ENCODE measurements at regions not wholly inside any gene's neighbourhood (a gene's known extent, or its start where the extent isn't known, plus 50 kb on each side); places are given as distances from the start of the nearest gene placed in this dataset.

GRCh38 chr2:164066095-164066494 lies 330.3 kb upstream of the FIGN start:
- in situ Hi-C loops (cut with HindIII; ENCODE audit: low pct_unique_long_range_greater_than_20kb, low sequenced_read_pairs): no loop called here
- DNase-seq (ENCODE audit: low read depth): no peak

GRCh38 chr2:164065038-164065437 lies 329.2 kb upstream of the FIGN start:
- DNase-seq (ENCODE audit: low read depth): no peak
- in situ Hi-C loops (cut with HindIII; ENCODE audit: low pct_unique_long_range_greater_than_20kb, low sequenced_read_pairs): no loop called here

GRCh38 chr2:164061129-164061746 lies 325.4 kb upstream of the FIGN start:
- in situ Hi-C loops (cut with HindIII; ENCODE audit: low pct_unique_long_range_greater_than_20kb, low sequenced_read_pairs): no loop called here
- peak; percentile 20 for DNase-seq (ENCODE audit: low read depth)

- DNase-seq (ENCODE audit: low read depth): no peak
- in situ Hi-C loops (cut with HindIII; ENCODE audit: low pct_unique_long_range_greater_than_20kb, low sequenced_read_pairs): no loop called here
Observed at GRCh38 chr2:164060031-164060430, 324.2 kb upstream of the FIGN start.

- no peak for DNase-seq (ENCODE audit: low read depth)
- in situ Hi-C loops (cut with HindIII; ENCODE audit: low pct_unique_long_range_greater_than_20kb, low sequenced_read_pairs): no loop called here
Observed at GRCh38 chr2:164055623-164056022, 319.8 kb upstream of the FIGN start.

- DNase-seq (ENCODE audit: low read depth): no peak
- in situ Hi-C loops (cut with HindIII; ENCODE audit: low pct_unique_long_range_greater_than_20kb, low sequenced_read_pairs): no loop called here
Observed at GRCh38 chr2:164054651-164055050, 318.8 kb upstream of the FIGN start.

GRCh38 chr2:164053021-164053420 lies 317.2 kb upstream of the FIGN start:
- no peak for DNase-seq (ENCODE audit: low read depth)

GRCh38 chr2:164052006-164052405 lies 316.2 kb upstream of the FIGN start:
- in situ Hi-C loops (cut with HindIII; ENCODE audit: low pct_unique_long_range_greater_than_20kb, low sequenced_read_pairs): no loop called here
- no peak for DNase-seq (ENCODE audit: low read depth)

More at GRCh38 chr2:164053021-164053420, 317.2 kb upstream of the FIGN start:
- in situ Hi-C loops (cut with HindIII; ENCODE audit: low pct_unique_long_range_greater_than_20kb, low sequenced_read_pairs): no loop called here

GRCh38 chr2:164048729-164049128 lies 312.9 kb upstream of the FIGN start:
- in situ Hi-C loops (cut with HindIII; ENCODE audit: low pct_unique_long_range_greater_than_20kb, low sequenced_read_pairs): no loop called here
- no peak for DNase-seq (ENCODE audit: low read depth)

- in situ Hi-C loops (cut with HindIII; ENCODE audit: low pct_unique_long_range_greater_than_20kb, low sequenced_read_pairs): no loop called here
- DNase-seq (ENCODE audit: low read depth): no peak
Observed at GRCh38 chr2:164046040-164046439, 310.2 kb upstream of the FIGN start.

- in situ Hi-C loops (cut with HindIII; ENCODE audit: low pct_unique_long_range_greater_than_20kb, low sequenced_read_pairs): no loop called here
- DNase-seq (ENCODE audit: low read depth): no peak
Observed at GRCh38 chr2:164044622-164045021, 308.8 kb upstream of the FIGN start.

- DNase-seq (ENCODE audit: low read depth): no peak
- in situ Hi-C loops (cut with HindIII; ENCODE audit: low pct_unique_long_range_greater_than_20kb, low sequenced_read_pairs): no loop called here
Observed at GRCh38 chr2:164039270-164039669, 303.5 kb upstream of the FIGN start.

GRCh38 chr2:164032995-164033394 lies 297.2 kb upstream of the FIGN start:
- in situ Hi-C loops (cut with HindIII; ENCODE audit: low pct_unique_long_range_greater_than_20kb, low sequenced_read_pairs): no loop called here

GRCh38 chr2:164030623-164031022 lies 294.8 kb upstream of the FIGN start:
- in situ Hi-C loops (cut with HindIII; ENCODE audit: low pct_unique_long_range_greater_than_20kb, low sequenced_read_pairs): no loop called here
- DNase-seq (ENCODE audit: low read depth): no peak

More at GRCh38 chr2:164032995-164033394, 297.2 kb upstream of the FIGN start:
- no peak for DNase-seq (ENCODE audit: low read depth)

- in situ Hi-C loops (cut with HindIII; ENCODE audit: low pct_unique_long_range_greater_than_20kb, low sequenced_read_pairs): no loop called here
- DNase-seq (ENCODE audit: low read depth): no peak
Observed at GRCh38 chr2:164028814-164029534, 293.2 kb upstream of the FIGN start.

GRCh38 chr2:164024396-164024795 lies 288.6 kb upstream of the FIGN start:
- in situ Hi-C loops (cut with HindIII; ENCODE audit: low pct_unique_long_range_greater_than_20kb, low sequenced_read_pairs): no loop called here
- DNase-seq (ENCODE audit: low read depth): no peak

GRCh38 chr2:164023896-164024295 lies 288.1 kb upstream of the FIGN start:
- no peak for DNase-seq (ENCODE audit: low read depth)
- in situ Hi-C loops (cut with HindIII; ENCODE audit: low pct_unique_long_range_greater_than_20kb, low sequenced_read_pairs): no loop called here

GRCh38 chr2:164015328-164016123 lies 279.7 kb upstream of the FIGN start:
- DNase-seq (ENCODE audit: low read depth): peak; percentile 99
- in situ Hi-C loops (cut with HindIII; ENCODE audit: low pct_unique_long_range_greater_than_20kb, low sequenced_read_pairs): no loop called here

- DNase-seq (ENCODE audit: low read depth): no peak
- in situ Hi-C loops (cut with HindIII; ENCODE audit: low pct_unique_long_range_greater_than_20kb, low sequenced_read_pairs): no loop called here
Observed at GRCh38 chr2:164014791-164015190, 279.0 kb upstream of the FIGN start.
